SU-DHL-6 (cell line): ENCODE measurements at regions not wholly inside any gene's neighbourhood (a gene's known extent, or its start where the extent isn't known, plus 50 kb on each side); places are given as distances from the start of the nearest gene placed in this dataset.

ENCODE experiments used
- CTCF ChIP-seq: fragments of 200-600 bp; sonication (generic); IDR thresholded peaks from one replicate; pipeline ENCODE4 v1.5.1; 2017; ENCODE audit warnings: antibody characterized with exemption, mild to moderate bottlenecking, low read length, moderate library complexity; ENCODE audit not compliant: insufficient read depth, poor library complexity, severe bottlenecking
- EZH2phosphoT487 ChIP-seq: fragments of 200-600 bp; sonication (generic), shearing (Covaris generic); conservative IDR thresholded peaks from 2 replicates; pipeline ENCODE4 v1.6.1; 2018; ENCODE audit warnings: mild to moderate bottlenecking, antibody characterized with exemption, low read length, moderate library complexity, mixed read lengths

- TF ChIP-seq CTCF (no peak), EZH2phosphoT487 (no peak)
These were observed 194.2 kb upstream of the TSHZ3 start for GRCh38 chr19:31543456-31543855.
